HuH-7.5 (cell line): ENCODE measurements at regions not wholly inside any gene's neighbourhood (a gene's known extent, or its start where the extent isn't known, plus 50 kb on each side); places are given as distances from the start of the nearest gene placed in this dataset.
"Not testable (repeated sequence)": the region's sequence is repeated elsewhere in the genome, so short reads cannot be mapped to it uniquely, and the experiment has no call there.

Experiments
- DNase-seq: peaks from one replicate; pipeline ENCODE4 v3.0.0; 2011; ENCODE audit warnings: low spot score

- DNase-seq: no peak
Observed at GRCh38 chr3:103169289-103169688, 734.5 kb downstream of the ZPLD1 start.

- no peak for DNase-seq
Observed at GRCh38 chr3:103170651-103171050, 735.8 kb downstream of the ZPLD1 start.

GRCh38 chr3:103173940-103174339 is 739.1 kb downstream of the ZPLD1 start:
- DNase-seq: no peak

GRCh38 chr3:103181160-103181559 is 746.3 kb downstream of the ZPLD1 start:
- DNase-seq: no peak

GRCh38 chr3:103184772-103185171 is 750.0 kb downstream of the ZPLD1 start:
- no peak for DNase-seq

GRCh38 chr3:103189941-103190340 is 755.1 kb downstream of the ZPLD1 start:
- no peak for DNase-seq

GRCh38 chr3:103195216-103195615 is 760.4 kb downstream of the ZPLD1 start:
- no peak for DNase-seq

- DNase-seq: no peak
Observed at GRCh38 chr3:103203441-103203840, 768.6 kb downstream of the ZPLD1 start.

GRCh38 chr3:103210583-103210982 is 775.8 kb downstream of the ZPLD1 start:
- no peak for DNase-seq

- DNase-seq: no peak
Observed at GRCh38 chr3:103218146-103218545, 783.3 kb downstream of the ZPLD1 start.

GRCh38 chr3:103218793-103219192 is 784.0 kb downstream of the ZPLD1 start:
- no peak for DNase-seq

GRCh38 chr3:103227651-103228050 is 792.8 kb downstream of the ZPLD1 start:
- no peak for DNase-seq

- no peak for DNase-seq
Observed at GRCh38 chr3:103247459-103247858, 812.6 kb downstream of the ZPLD1 start.

GRCh38 chr3:103254827-103255226 is 820.0 kb downstream of the ZPLD1 start:
- not testable (repeated sequence) for DNase-seq

GRCh38 chr3:103269287-103269686 is 834.5 kb downstream of the ZPLD1 start:
- no peak for DNase-seq

- no peak for DNase-seq
Observed at GRCh38 chr3:103271575-103271974, 836.8 kb downstream of the ZPLD1 start.

GRCh38 chr3:103295974-103296570 is 861.3 kb downstream of the ZPLD1 start:
- DNase-seq: no peak

GRCh38 chr3:103297502-103297901 is 862.7 kb downstream of the ZPLD1 start:
- not testable (repeated sequence) for DNase-seq

- DNase-seq: no peak
Observed at GRCh38 chr3:103306104-103306503, 871.3 kb downstream of the ZPLD1 start.

- DNase-seq: peak; percentile 9
Observed at GRCh38 chr3:103308921-103309320, 874.1 kb downstream of the ZPLD1 start.

- DNase-seq: no peak
Observed at GRCh38 chr3:103319912-103320311, 885.1 kb downstream of the ZPLD1 start.

GRCh38 chr3:103337179-103337845 is 902.5 kb downstream of the ZPLD1 start:
- no peak for DNase-seq

GRCh38 chr3:103341078-103341606 is 906.3 kb downstream of the ZPLD1 start:
- DNase-seq: no peak
